ENCODE measurements at regions not wholly inside any gene's neighbourhood (a gene's known extent, or its start where the extent isn't known, plus 50 kb on each side); places are given as distances from the start of the nearest gene placed in this dataset.
"Not testable (repeated sequence)": the region's sequence is repeated elsewhere in the genome, so short reads cannot be mapped to it uniquely, and the experiment has no call there.

DNA sequence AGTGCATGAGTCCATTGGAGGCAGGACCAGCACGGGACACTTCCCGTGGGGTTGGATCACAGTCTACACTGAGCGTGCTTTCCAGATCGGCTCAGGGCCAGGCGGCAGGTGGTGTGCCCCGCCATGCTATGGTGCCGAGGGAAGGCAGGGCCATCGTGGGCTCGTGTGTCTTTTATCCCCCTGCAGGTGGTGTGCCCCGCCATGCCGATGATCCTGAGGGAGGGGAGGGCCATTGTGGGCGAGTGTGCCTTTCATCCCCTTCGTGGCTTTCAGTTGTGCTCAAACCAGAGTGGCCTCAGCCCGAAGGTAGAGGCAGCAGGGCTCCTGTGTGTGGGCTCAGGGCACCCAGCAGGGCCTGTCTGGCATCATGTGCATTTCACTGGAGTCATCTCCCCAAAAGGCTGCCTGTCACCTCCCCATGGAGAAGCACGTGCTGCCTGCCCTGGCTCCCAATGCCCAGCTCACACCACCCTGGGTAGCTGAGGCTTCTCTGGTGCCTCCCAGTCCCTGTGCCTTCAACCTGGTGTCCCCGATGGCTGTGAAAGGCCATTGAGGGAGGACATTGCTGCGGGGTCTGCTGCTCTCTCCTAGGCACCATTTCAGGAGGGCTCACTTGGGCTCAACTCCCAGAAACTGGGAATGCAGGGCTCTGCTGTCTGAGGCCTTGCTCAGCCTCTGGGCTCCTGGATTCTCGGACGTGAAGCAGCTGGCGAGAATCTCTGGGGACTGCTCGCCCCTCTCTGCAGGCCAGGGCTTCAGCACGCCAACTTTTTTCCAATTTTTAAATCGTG lies 207.6 kb downstream of the NPIPB11 start:
- peak; percentile 33 to 58 for DNase-seq (ENCODE audit: low read depth in 2 of 2)
- TF ChIP-seq, protein P1, sequence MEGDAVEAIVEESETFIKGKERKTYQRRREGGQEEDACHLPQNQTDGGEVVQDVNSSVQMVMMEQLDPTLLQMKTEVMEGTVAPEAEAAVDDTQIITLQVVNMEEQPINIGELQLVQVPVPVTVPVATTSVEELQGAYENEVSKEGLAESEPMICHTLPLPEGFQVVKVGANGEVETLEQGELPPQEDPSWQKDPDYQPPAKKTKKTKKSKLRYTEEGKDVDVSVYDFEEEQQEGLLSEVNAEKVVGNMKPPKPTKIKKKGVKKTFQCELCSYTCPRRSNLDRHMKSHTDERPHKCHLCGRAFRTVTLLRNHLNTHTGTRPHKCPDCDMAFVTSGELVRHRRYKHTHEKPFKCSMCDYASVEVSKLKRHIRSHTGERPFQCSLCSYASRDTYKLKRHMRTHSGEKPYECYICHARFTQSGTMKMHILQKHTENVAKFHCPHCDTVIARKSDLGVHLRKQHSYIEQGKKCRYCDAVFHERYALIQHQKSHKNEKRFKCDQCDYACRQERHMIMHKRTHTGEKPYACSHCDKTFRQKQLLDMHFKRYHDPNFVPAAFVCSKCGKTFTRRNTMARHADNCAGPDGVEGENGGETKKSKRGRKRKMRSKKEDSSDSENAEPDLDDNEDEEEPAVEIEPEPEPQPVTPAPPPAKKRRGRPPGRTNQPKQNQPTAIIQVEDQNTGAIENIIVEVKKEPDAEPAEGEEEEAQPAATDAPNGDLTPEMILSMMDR (IDR thresholded peaks at IDR 0.05; ENCODE audit: low read depth, low read length) = no peak
- H3K4me3 ChIP-seq (replicated peaks in 1 of 2; ENCODE audit: low read depth in 2 of 2, low read length in 2 of 2) = no peak overlapping the region

DNA sequence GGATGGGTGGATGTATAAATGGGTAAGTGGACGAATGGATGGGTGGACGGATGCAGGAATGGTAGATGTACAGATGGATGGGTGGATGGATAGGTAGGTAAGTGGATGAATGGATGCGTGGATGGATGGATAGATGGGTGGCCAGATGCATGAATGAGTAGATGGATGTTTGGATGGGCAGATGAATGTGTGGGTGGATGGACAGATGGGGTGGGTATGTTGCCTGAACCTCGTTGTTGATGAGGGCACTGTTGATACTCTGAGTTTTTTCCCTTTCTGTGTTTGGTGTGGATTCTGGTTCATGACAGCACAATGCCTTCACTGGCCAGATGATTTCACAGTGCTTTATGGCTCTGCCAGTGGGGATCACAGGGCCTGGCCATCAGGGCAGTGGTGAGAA lies 208.3 kb downstream of the NPIPB11 start:
- H3K4me3 ChIP-seq (replicated peaks in 1 of 2; ENCODE audit: low read depth in 2 of 2, low read length in 2 of 2) = no peak overlapping the region
- TF ChIP-seq, protein P1 (IDR thresholded peaks at IDR 0.05; ENCODE audit: low read depth, low read length) = no peak
- DNase-seq (ENCODE audit: low read depth in 2 of 2) = no peak

DNA sequence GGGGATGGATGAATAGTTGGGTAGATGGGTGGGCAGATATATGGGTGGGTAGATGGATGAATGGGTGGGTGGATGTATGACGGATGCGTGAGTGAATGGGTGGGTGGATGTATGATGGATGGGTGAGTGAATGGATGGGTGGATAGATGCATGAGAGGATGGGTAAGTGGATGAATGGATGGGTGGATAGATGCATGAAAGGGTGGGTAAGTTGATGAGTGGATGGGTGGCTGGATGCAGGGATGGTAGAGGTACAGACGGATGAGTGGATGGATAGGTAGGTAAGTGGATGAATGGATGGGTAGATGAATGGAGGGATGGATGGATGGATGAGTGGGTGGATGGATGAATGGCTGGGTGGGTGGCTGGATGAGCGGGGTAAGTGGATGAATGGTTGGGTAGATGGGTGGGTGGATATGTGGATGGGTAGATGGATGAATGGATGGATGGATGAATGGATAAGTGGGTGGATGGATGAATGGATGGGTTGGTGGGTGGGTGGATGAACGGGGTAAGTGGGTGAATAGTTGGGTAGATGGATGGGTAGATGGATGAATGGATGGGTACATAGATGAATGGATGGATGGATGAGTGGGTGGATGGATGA lies 208.9 kb downstream of the NPIPB11 start:
- not testable (repeated sequence) for DNase-seq (ENCODE audit: low read depth in 2 of 2); H3K4me3 ChIP-seq (replicated peaks in 1 of 2; ENCODE audit: low read depth in 2 of 2, low read length in 2 of 2)

DNA sequence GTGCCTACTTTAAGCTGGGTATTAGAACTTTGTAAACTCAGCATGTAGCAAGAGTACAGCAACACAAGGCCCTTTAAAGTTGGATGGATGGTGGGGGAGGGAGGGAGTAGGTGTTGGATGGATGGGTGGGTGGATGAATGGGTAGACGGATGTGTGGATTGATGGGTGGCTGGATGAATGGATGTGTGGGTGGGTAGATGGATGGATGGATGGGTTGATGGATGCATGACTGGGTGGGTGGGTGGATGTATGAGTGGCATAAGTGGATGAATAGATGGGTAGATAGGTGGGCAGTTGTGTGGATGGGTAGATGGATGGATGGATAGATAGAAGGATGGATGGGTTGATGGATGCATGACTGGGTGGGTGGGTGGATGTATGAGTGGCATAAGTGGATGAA lies 209.8 kb downstream of the NPIPB11 start:
- DNase-seq (ENCODE audit: low read depth in 2 of 2) = not testable (repeated sequence)

DNA sequence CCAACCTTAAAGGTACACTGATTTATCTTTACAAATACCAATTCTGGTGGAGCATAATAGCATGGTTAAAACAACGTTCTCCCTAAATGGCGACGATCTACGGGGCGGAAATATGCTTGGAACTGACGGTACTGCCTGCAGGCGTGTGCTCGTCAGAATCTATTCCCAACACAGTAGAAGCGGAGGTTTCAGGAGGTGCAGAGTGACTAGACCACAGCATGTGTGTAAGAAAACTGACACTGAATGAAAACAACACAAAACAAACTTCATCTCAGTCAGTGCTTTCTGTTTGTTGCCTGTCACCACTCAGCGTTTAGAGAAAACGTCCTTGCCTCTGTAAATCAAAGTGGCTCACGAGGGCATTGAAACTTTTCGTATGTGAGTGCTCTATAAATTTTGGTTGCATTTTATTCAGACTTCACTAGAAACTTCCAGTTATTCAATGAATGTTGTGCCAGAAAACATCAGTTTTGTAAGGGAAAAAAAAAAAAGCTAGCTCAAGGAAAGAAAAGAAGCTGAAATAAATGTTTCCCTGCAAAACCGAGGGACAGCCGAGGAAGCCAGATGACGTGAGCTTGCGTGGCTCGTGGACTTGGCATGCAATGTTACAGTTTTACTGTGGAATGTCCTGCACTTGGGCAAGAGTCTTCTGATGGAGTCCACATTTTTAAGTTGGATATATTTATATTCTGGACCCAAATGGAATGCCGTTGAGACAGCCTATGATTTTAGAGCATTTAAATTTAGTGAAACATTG lies 210.4 kb downstream of the LAT start:
- H3K4me3 ChIP-seq (replicated peaks in 1 of 2; ENCODE audit: low read depth in 2 of 2, low read length in 2 of 2) = not testable (repeated sequence)
- peak; percentile 73 to 87 for DNase-seq (ENCODE audit: low read depth in 2 of 2)

More for the DNA sequence above, 209.8 kb downstream of the NPIPB11 start:
- not testable (repeated sequence) for H3K4me3 ChIP-seq (replicated peaks in 1 of 2; ENCODE audit: low read depth in 2 of 2, low read length in 2 of 2)

DNA sequence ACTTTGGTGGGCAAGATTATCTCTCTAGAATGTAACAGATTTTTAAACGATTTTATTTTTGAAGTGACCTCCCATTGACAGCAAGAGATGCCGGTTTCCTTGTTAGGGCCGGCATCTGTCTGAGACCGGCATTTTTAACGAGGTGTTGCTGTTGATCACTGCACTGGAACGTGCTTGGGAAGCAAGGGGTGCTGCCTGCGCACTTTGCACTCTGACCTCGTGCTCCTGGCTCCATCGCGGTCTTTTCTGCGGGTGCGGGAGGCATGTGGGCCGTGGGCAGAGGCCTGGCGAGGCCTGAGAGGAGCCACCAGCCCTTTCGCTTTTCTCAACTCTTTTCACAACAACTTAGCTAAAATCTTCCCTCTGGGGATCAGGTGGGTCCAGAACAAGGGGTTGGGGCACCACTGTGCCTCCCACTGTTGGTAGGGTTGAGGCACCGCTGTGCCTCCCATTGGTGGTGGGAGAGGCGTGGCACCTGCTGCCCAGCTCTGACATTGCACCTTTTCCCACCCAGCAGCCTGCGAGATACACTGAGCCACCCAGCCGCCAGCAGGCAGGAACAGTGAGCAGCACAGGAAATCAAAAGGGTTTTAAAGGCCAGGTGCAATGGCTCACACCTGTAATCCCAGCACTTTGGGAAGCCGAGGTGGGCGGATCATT lies 209.5 kb downstream of the LAT start:
- not testable (repeated sequence) for H3K4me3 ChIP-seq (replicated peaks in 1 of 2; ENCODE audit: low read depth in 2 of 2, low read length in 2 of 2); DNase-seq (ENCODE audit: low read depth in 2 of 2)

DNA sequence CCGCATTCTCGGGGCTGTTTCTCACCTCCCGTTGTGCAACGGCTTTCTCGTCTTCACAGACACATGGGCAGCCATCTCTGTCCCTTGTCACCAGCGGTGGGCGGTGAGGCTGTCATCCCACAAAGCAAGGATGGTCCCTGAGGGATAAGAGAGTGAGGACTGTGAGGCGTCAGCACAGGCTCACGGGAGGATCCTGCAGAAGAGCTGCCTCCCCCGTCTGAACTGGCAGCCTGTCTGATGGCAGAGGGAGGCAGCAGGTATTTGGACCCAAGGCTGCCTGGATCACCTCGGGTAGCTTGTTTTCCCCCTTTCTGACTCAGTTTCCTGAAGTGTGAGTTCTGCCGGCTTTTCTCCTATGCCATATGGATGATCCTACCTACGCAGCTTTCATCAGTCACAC lies 208.8 kb downstream of the LAT start:
- DNase-seq (ENCODE audit: low read depth in 2 of 2); H3K4me3 ChIP-seq (replicated peaks in 1 of 2; ENCODE audit: low read depth in 2 of 2, low read length in 2 of 2): not testable (repeated sequence)

DNA sequence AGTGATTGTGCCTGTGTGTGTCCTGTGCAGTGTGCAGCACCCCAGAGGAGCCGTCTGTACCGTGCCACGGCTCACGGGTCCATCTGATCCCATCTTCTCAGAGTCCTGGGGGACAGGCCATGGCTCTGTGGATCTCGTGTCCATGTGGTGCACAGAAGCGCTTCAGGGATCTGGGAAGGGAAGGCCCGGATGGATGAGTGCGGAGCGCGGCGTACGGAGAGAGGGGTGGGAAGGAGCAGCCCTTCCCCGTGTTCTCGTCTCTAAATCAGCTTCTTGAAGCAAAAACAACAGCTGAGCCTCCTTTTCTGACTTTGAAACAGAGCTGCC lies 208.4 kb downstream of the LAT start:
- not testable (repeated sequence) for H3K4me3 ChIP-seq (replicated peaks in 1 of 2; ENCODE audit: low read depth in 2 of 2, low read length in 2 of 2); DNase-seq (ENCODE audit: low read depth in 2 of 2)

DNA sequence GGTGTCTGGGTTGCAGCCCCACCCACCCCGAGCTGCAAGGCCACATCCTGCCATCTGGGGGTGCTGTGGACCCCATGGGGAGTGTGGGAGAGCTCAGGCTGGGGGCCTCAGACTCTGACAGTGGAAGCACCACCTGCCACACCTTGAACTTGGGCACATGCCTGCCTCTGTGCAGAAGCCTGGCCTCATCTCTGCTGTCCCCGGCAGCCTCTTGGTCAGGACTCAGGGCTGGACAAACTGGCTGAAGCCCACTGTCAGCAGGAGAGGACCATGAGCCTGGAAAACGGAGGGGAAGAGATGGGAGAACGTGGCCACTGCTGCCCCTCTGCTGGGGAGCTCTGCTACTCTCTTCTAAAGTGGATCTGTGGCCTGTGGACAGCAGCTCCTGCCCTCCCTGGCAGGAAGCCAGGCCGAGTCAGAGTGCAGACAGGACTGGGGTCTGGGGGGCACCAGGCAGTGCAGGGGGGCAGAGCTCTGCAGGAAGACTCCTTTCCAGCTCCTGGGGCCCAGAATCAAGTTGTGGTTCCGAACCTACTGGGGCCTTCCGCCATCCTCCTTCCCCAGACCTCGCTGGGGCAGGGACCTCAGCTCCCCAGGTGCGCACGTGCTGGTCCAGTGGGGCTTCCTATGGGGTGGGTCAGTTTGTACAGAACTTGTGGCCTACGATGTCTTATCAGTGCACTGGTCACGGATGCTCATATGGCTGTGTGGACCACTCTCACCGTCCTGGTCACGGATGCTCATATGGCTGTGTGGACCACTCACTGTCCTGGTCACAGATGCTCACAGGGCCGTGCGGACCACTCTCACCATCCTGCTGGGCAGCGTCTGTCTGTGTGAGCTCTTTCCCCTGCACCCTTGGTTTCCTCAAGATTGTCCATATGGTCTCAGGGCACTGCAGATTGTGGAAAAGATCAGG lies 207.7 kb downstream of the LAT start:
- no peak overlapping the region for H3K4me3 ChIP-seq (replicated peaks in 1 of 2; ENCODE audit: low read depth in 2 of 2, low read length in 2 of 2)
- no peak for DNase-seq (ENCODE audit: low read depth in 2 of 2)
- TF ChIP-seq, protein P1 (IDR thresholded peaks at IDR 0.05; ENCODE audit: low read depth, low read length) = peak; percentile 8

DNA sequence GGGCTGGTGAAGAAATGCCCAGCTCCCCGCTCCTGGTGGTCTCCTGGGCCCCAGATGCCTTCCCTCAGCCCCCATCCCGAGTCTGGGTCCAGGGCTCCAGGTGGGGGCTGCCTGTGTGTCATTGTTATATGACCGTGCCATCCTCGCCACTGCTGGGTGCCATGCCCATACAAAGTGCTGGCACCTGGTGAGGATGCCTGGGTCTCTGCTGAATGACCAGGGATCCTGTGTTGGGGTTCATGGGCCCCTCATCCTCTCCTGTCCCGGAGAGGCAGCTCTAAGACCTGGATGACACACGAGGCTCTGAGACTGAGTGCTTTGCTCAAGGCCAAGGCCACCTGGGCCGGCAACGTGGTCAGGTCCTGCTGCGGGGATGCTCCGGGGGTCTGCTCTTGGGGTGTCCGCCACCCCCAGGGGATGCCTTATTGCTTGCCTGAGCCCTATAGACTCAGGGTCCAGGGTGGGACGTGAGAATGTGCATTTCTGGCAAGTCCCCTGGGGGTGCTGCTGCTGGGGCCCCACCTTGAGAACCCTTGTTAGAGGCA lies 206.9 kb downstream of the LAT start:
- not testable (repeated sequence) for DNase-seq (ENCODE audit: low read depth in 2 of 2); H3K4me3 ChIP-seq (replicated peaks in 1 of 2; ENCODE audit: low read depth in 2 of 2, low read length in 2 of 2)

DNA sequence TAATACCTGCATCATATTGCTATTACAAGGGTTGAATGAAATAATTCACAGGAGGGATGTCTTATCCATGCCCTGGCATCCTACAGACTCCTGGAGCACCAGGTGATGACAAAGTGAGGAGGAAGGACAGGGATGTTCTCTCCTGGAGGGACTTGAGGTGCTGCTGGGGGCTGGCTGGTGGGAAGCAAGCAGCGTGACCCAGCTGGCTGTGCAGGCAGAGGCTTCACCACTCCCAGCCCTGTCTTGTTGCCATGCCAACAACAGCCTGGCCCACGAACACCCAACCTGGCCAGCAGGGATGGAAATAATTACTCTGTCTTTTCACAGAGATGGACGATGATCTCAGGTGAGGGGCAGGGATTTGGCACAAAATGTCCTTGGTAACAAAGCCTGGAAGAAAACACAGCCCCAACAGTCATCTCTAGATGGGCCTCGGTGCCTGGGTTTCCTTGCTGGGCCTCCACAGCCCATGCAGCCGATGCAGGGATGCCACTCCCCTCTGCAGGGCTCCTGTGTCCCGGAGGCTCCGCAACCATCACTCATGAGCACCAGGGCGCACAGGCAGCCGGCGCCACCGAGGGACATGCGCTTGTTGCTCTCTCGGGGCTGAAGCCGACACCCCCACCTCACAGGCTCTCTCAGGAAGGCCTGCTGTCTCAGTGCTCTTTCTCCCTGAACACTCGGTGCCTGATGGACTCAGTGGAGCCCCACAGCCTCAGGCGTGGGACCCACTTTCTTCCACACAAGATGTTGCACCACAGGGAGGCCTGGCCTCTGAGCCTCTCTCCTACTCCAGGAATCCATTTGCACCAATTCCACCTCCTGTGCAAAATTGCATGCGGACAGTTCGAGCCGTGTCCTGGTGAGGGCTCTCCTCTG lies 205.9 kb downstream of the LAT start:
- DNase-seq (ENCODE audit: low read depth in 2 of 2) = not testable (repeated sequence)

DNA sequence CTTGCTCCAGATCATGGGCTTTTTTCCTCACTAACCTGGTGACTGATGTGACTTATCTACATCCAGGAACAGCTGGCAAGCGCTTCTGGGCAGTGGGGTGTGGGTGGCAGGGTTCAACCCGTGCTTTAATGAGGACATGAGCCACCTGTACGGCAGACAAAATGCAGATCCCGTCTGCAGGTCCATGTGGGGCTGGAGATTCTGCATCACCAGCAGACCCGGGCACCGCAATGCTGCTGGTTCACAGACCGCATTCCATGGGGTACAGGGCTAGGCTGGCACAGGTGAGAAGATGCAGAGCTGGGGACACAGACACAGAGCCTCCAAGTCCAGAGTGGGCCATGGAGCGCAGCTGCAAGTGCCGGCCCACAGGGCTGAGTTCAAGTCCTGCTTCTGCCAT lies 204.0 kb downstream of the LAT start:
- H3K4me3 ChIP-seq (replicated peaks in 1 of 2; ENCODE audit: low read depth in 2 of 2, low read length in 2 of 2); DNase-seq (ENCODE audit: low read depth in 2 of 2): not testable (repeated sequence)

More for the DNA sequence above, 205.9 kb downstream of the LAT start:
- not testable (repeated sequence) for H3K4me3 ChIP-seq (replicated peaks in 1 of 2; ENCODE audit: low read depth in 2 of 2, low read length in 2 of 2)
